ENCODE measurements at regions not wholly inside any gene's neighbourhood (a gene's known extent, or its start where the extent isn't known, plus 50 kb on each side); places are given as distances from the start of the nearest gene placed in this dataset.
A peak's percentile ranks its signal among the peaks of the same experiment; 100 is the strongest.
"Not testable (repeated sequence)": the region's sequence is repeated elsewhere in the genome, so short reads cannot be mapped to it uniquely, and the experiment has no call there.

- no peak for DNase-seq (ENCODE audit: low read depth)
These were observed 366.6 kb downstream of the EMP1 start for GRCh38 chr12:13562915-13563742.

GRCh38 chr12:13561923-13562322 lies 365.4 kb downstream of the EMP1 start:
- no peak for DNase-seq (ENCODE audit: low read depth)

- DNase-seq (ENCODE audit: low read depth) = no peak
These were observed 362.9 kb downstream of the EMP1 start for GRCh38 chr12:13559318-13559978.

GRCh38 chr12:13552830-13553229 lies 356.3 kb downstream of the EMP1 start:
- DNase-seq (ENCODE audit: low read depth) = no peak

GRCh38 chr12:13547283-13547682 lies 350.8 kb downstream of the EMP1 start:
- no peak for DNase-seq (ENCODE audit: low read depth)

- DNase-seq (ENCODE audit: low read depth) = no peak
These were observed 349.7 kb downstream of the EMP1 start for GRCh38 chr12:13546231-13546630.

- DNase-seq (ENCODE audit: low read depth) = no peak
These were observed 342.5 kb downstream of the EMP1 start for GRCh38 chr12:13539051-13539450.

GRCh38 chr12:13538136-13538535 lies 341.6 kb downstream of the EMP1 start:
- no peak for DNase-seq (ENCODE audit: low read depth)

GRCh38 chr12:13537623-13538022 lies 341.1 kb downstream of the EMP1 start:
- no peak for DNase-seq (ENCODE audit: low read depth)

- DNase-seq (ENCODE audit: low read depth) = no peak
These were observed 339.8 kb downstream of the EMP1 start for GRCh38 chr12:13536219-13536910.

GRCh38 chr12:13534645-13535398 lies 338.3 kb downstream of the EMP1 start:
- peak; percentile 14 for DNase-seq (ENCODE audit: low read depth)

- no peak for DNase-seq (ENCODE audit: low read depth)
These were observed 337.7 kb downstream of the EMP1 start for GRCh38 chr12:13534242-13534641.

- DNase-seq (ENCODE audit: low read depth) = no peak
These were observed 334.4 kb downstream of the EMP1 start for GRCh38 chr12:13530966-13531365.

- DNase-seq (ENCODE audit: low read depth) = not testable (repeated sequence)
These were observed 329.8 kb downstream of the EMP1 start for GRCh38 chr12:13526185-13526921.

- no peak for DNase-seq (ENCODE audit: low read depth)
These were observed 327.2 kb downstream of the EMP1 start for GRCh38 chr12:13523536-13524307.

- DNase-seq (ENCODE audit: low read depth) = not testable (repeated sequence)
These were observed 321.5 kb downstream of the EMP1 start for GRCh38 chr12:13518034-13518433.

GRCh38 chr12:13509740-13510139 lies 313.2 kb downstream of the EMP1 start:
- DNase-seq (ENCODE audit: low read depth) = no peak

- DNase-seq (ENCODE audit: low read depth) = no peak
These were observed 309.1 kb downstream of the EMP1 start for GRCh38 chr12:13505636-13506035.

GRCh38 chr12:13505224-13505623 lies 308.7 kb downstream of the EMP1 start:
- no peak for DNase-seq (ENCODE audit: low read depth)

- no peak for DNase-seq (ENCODE audit: low read depth)
These were observed 308.2 kb downstream of the EMP1 start for GRCh38 chr12:13504736-13505135.

GRCh38 chr12:13504074-13504473 lies 307.5 kb downstream of the EMP1 start:
- no peak for DNase-seq (ENCODE audit: low read depth)

Data from GM04504 (cell line).